ENCODE measurements at regions not wholly inside any gene's neighbourhood (a gene's known extent, or its start where the extent isn't known, plus 50 kb on each side); places are given as distances from the start of the nearest gene placed in this dataset.

GRCh38 chr6:113595911-113596376 is 261.2 kb upstream of the MARCKS start:
- TF ChIP-seq CTCF (IDR thresholded peaks at IDR 0.05; ENCODE audit: extremely low read depth, missing control alignments): no peak
- no peak for DNase-seq (ENCODE audit: low spot score)

- no peak for TF ChIP-seq CTCF (IDR thresholded peaks at IDR 0.05; ENCODE audit: extremely low read depth, missing control alignments)
- no peak for DNase-seq (ENCODE audit: low spot score)
Observed at GRCh38 chr6:113596387-113597230, 260.5 kb upstream of the MARCKS start.

- no peak for TF ChIP-seq CTCF (IDR thresholded peaks at IDR 0.05; ENCODE audit: extremely low read depth, missing control alignments)
- no peak for DNase-seq (ENCODE audit: low spot score)
Observed at GRCh38 chr6:113597231-113597583, 259.9 kb upstream of the MARCKS start.

- DNase-seq (ENCODE audit: low spot score): no peak
Observed at GRCh38 chr6:113598786-113599185, 258.4 kb upstream of the MARCKS start.

GRCh38 chr6:113599444-113599843 is 257.7 kb upstream of the MARCKS start:
- no peak for TF ChIP-seq CTCF (IDR thresholded peaks at IDR 0.05; ENCODE audit: extremely low read depth, missing control alignments)
- DNase-seq (ENCODE audit: low spot score): no peak

More at GRCh38 chr6:113598786-113599185, 258.4 kb upstream of the MARCKS start:
- TF ChIP-seq CTCF (IDR thresholded peaks at IDR 0.05; ENCODE audit: extremely low read depth, missing control alignments): no peak

GRCh38 chr6:113600551-113601339 is 256.4 kb upstream of the MARCKS start:
- no peak for TF ChIP-seq CTCF (IDR thresholded peaks at IDR 0.05; ENCODE audit: extremely low read depth, missing control alignments)
- no peak for DNase-seq (ENCODE audit: low spot score)

All from GM20000 (cell line).